ENCODE measurements at regions not wholly inside any gene's neighbourhood (a gene's known extent, or its start where the extent isn't known, plus 50 kb on each side); places are given as distances from the start of the nearest gene placed in this dataset.
"Not testable (repeated sequence)": the region's sequence is repeated elsewhere in the genome, so short reads cannot be mapped to it uniquely, and the experiment has no call there.

GRCh38 chr6:112863753-112864152 is 516.6 kb downstream of the RFPL4B start:
- no peak for DNase-seq (ENCODE audit: low read depth in 1 of 2, low spot score in 1 of 2)

- DNase-seq (ENCODE audit: low read depth in 1 of 2, low spot score in 1 of 2) = no peak
Measured at GRCh38 chr6:112865131-112865530, 518.0 kb downstream of the RFPL4B start.

GRCh38 chr6:112874881-112875280 is 527.8 kb downstream of the RFPL4B start:
- DNase-seq (ENCODE audit: low read depth in 1 of 2, low spot score in 1 of 2) = no peak

GRCh38 chr6:112877134-112878100 is 530.3 kb downstream of the RFPL4B start:
- DNase-seq (ENCODE audit: low read depth in 1 of 2, low spot score in 1 of 2) = no peak

- DNase-seq (ENCODE audit: low read depth in 1 of 2, low spot score in 1 of 2) = no peak
Measured at GRCh38 chr6:112879920-112880413, 532.8 kb downstream of the RFPL4B start.

- DNase-seq (ENCODE audit: low read depth in 1 of 2, low spot score in 1 of 2) = no peak
Measured at GRCh38 chr6:112881027-112881426, 533.9 kb downstream of the RFPL4B start.

- no peak for DNase-seq (ENCODE audit: low read depth in 1 of 2, low spot score in 1 of 2)
Measured at GRCh38 chr6:112881828-112882780, 535.0 kb downstream of the RFPL4B start.

- DNase-seq (ENCODE audit: low read depth in 1 of 2, low spot score in 1 of 2) = no peak
Measured at GRCh38 chr6:112883095-112883494, 536.0 kb downstream of the RFPL4B start.

GRCh38 chr6:112886415-112886814 is 539.3 kb downstream of the RFPL4B start:
- no peak for DNase-seq (ENCODE audit: low read depth in 1 of 2, low spot score in 1 of 2)

GRCh38 chr6:112887424-112887823 is 540.3 kb downstream of the RFPL4B start:
- not testable (repeated sequence) for DNase-seq (ENCODE audit: low read depth in 1 of 2, low spot score in 1 of 2)

- DNase-seq (ENCODE audit: low read depth in 1 of 2, low spot score in 1 of 2) = no peak
Measured at GRCh38 chr6:112899541-112899940, 552.4 kb downstream of the RFPL4B start.

- DNase-seq (ENCODE audit: low read depth in 1 of 2, low spot score in 1 of 2) = no peak
Measured at GRCh38 chr6:112903361-112903760, 556.2 kb downstream of the RFPL4B start.

GRCh38 chr6:112906726-112907125 is 559.6 kb downstream of the RFPL4B start:
- DNase-seq (ENCODE audit: low read depth in 1 of 2, low spot score in 1 of 2) = no peak

GRCh38 chr6:112909781-112910180 is 562.7 kb downstream of the RFPL4B start:
- no peak for DNase-seq (ENCODE audit: low read depth in 1 of 2, low spot score in 1 of 2)

- no peak for DNase-seq (ENCODE audit: low read depth in 1 of 2, low spot score in 1 of 2)
Measured at GRCh38 chr6:112910256-112910655, 563.1 kb downstream of the RFPL4B start.

GRCh38 chr6:112911959-112912358 is 564.8 kb downstream of the RFPL4B start:
- DNase-seq (ENCODE audit: low read depth in 1 of 2, low spot score in 1 of 2) = no peak

- DNase-seq (ENCODE audit: low read depth in 1 of 2, low spot score in 1 of 2) = no peak
Measured at GRCh38 chr6:112912416-112913101, 565.4 kb downstream of the RFPL4B start.

- not testable (repeated sequence) for DNase-seq (ENCODE audit: low read depth in 1 of 2, low spot score in 1 of 2)
Measured at GRCh38 chr6:112919744-112920143, 572.6 kb downstream of the RFPL4B start.

GRCh38 chr6:112920994-112921393 is 573.9 kb downstream of the RFPL4B start:
- DNase-seq (ENCODE audit: low read depth in 1 of 2, low spot score in 1 of 2) = no peak

- DNase-seq (ENCODE audit: low read depth in 1 of 2, low spot score in 1 of 2) = no peak
Measured at GRCh38 chr6:112923940-112924587, 576.9 kb downstream of the RFPL4B start.
